OCI-LY1 (cell line): ENCODE measurements at regions not wholly inside any gene's neighbourhood (a gene's known extent, or its start where the extent isn't known, plus 50 kb on each side); places are given as distances from the start of the nearest gene placed in this dataset.

ENCODE experiments used
- H2AFZ ChIP-seq: fragments of 200-600 bp; sonication (generic), shearing (Covaris generic); 2 replicates; pipeline ENCODE4 v1.6.0; 2014; ENCODE audit warnings: antibody characterized with exemption, mild to moderate bottlenecking, low read length
- H3F3A ChIP-seq: fragments of 200-600 bp; sonication (generic), shearing (Covaris generic); 2 replicates; pipeline ENCODE4 v1.6.0; 2014; ENCODE audit warnings: mild to moderate bottlenecking, antibody characterized with exemption, low read length, moderate library complexity; ENCODE audit not compliant: insufficient read depth
- H3K27ac ChIP-seq: fragments of 200-600 bp; sonication (generic); 2 replicates; pipeline ENCODE4 v1.5.1; 2014; ENCODE audit warnings: low read length, mixed run types, mild to moderate bottlenecking, low read depth; ENCODE audit not compliant: poor library complexity, severe bottlenecking
- H3K27me3 ChIP-seq: fragments of 200-600 bp; sonication (generic); 2 replicates; pipeline ENCODE4 v1.6.0; 2014; ENCODE audit warnings: antibody characterized with exemption, mild to moderate bottlenecking, low read length, moderate library complexity; ENCODE audit not compliant: insufficient read depth
- H3K36me3 ChIP-seq: fragments of 200-600 bp; sonication (generic); 2 replicates; pipeline ENCODE4 v1.6.1; 2014; ENCODE audit warnings: mild to moderate bottlenecking, antibody characterized with exemption, low read length, moderate library complexity, mixed read lengths; ENCODE audit not compliant: insufficient read depth
- H3K4me1 ChIP-seq: fragments of 200-600 bp; sonication (generic); 2 replicates; pipeline ENCODE4 v1.5.1; 2014; ENCODE audit warnings: mild to moderate bottlenecking, low read length, moderate library complexity; ENCODE audit not compliant: insufficient read depth, severe bottlenecking
- H3K4me2 ChIP-seq: fragments of 200-600 bp; sonication (generic), shearing (Covaris generic); 2 replicates; pipeline ENCODE4 v1.6.1; 2014; ENCODE audit warnings: low read length
- H3K4me3 ChIP-seq: fragments of 200-600 bp; sonication (generic); 2 replicates; pipeline ENCODE4 v1.5.1; 2014; ENCODE audit warnings: low read length, low read depth, mild to moderate bottlenecking, mixed read lengths; ENCODE audit not compliant: poor library complexity, severe bottlenecking
- H3K79me2 ChIP-seq: fragments of 200-600 bp; shearing (Covaris generic); 2 replicates; pipeline ENCODE4 v1.6.1; 2016; ENCODE audit warnings: mixed run types, low read length, mixed read lengths; ENCODE audit not compliant: insufficient read depth
- H3K9ac ChIP-seq: fragments of 200-600 bp; sonication (generic), shearing (Covaris generic); 2 replicates; pipeline ENCODE4 v1.6.1; 2014; ENCODE audit warnings: mild to moderate bottlenecking, low read length, mixed read lengths
- H3K9me2 ChIP-seq: fragments of 200-600 bp; sonication (generic), shearing (Covaris generic); 2 replicates; pipeline ENCODE4 v1.6.1; 2014; ENCODE audit warnings: low read depth, mild to moderate bottlenecking, low read length, mixed read lengths
- H3K9me3 ChIP-seq: fragments of 200-600 bp; shearing (Covaris generic); 2 replicates; pipeline ENCODE4 v1.6.1; 2014; ENCODE audit warnings: low read length, mixed read lengths
- H4K20me1 ChIP-seq: fragments of 200-600 bp; sonication (generic), shearing (Covaris generic); 2 replicates; pipeline ENCODE4 v1.6.0; 2016; ENCODE audit warnings: mild to moderate bottlenecking, low read length; ENCODE audit not compliant: insufficient read depth
- EZH2 ChIP-seq: fragments of 200-600 bp; sonication (generic), shearing (Covaris generic); IDR thresholded peaks from 2 replicates; pipeline ENCODE4 v1.8.0; 2017; ENCODE audit warnings: borderline replicate concordance, mixed run types, mild to moderate bottlenecking, antibody characterized with exemption, low read length, moderate library complexity, mixed read lengths
- TF ChIP-seq, protein P1 (sequence below): fragments of 200-600 bp; sonication (generic), shearing (Covaris generic); IDR thresholded peaks from 2 replicates; pipeline ENCODE4 v1.5.1; 2017; ENCODE audit warnings: mild to moderate bottlenecking, antibody characterized with exemption, low read length, moderate library complexity, mixed read lengths

DNA sequence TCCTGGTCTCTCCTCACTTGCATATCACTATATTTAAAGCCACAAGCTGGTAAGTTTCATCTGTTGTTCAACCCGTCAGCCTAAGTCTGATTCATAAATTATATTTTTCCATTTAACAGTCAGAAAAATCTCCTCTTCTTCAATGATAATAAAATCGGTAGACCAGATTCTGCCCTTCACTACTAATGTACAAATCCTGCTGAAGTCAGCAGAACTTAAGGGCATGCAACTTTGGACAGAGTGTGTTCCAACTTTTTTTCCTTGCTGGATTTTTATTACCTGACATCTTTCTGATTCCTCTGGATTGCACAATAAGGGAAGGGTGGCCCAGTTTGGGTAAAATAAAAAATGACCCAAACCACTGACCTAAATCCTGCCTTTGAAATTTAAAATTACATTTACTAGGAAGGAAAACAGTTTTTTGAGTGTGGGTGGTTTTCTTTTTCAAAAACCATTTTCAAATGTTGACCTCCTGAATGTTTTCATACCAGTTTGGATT, 125.4 kb upstream of the DIO2 start:
- Histone ChIP-seq H3K27me3 (no peaks in the 10 kb centered on the region), H3K27ac (no peak overlapping the region), H3K9me3 (no peaks in the 10 kb centered on the region), H3K4me3 (no peak overlapping the region), H3K4me1 (no peaks in the 10 kb centered on the region), H3F3A (no peaks in the 10 kb centered on the region), H2AFZ (no peak overlapping the region), H4K20me1 (no peaks in the 10 kb centered on the region), H3K4me2 (no peak overlapping the region), H3K79me2 (no peaks in the 10 kb centered on the region), H3K9me2 (no peaks in the 10 kb centered on the region), H3K36me3 (no peaks in the 10 kb centered on the region), H3K9ac (no peak overlapping the region)
- TF ChIP-seq EZH2, result no peak
- TF ChIP-seq, protein P1, sequence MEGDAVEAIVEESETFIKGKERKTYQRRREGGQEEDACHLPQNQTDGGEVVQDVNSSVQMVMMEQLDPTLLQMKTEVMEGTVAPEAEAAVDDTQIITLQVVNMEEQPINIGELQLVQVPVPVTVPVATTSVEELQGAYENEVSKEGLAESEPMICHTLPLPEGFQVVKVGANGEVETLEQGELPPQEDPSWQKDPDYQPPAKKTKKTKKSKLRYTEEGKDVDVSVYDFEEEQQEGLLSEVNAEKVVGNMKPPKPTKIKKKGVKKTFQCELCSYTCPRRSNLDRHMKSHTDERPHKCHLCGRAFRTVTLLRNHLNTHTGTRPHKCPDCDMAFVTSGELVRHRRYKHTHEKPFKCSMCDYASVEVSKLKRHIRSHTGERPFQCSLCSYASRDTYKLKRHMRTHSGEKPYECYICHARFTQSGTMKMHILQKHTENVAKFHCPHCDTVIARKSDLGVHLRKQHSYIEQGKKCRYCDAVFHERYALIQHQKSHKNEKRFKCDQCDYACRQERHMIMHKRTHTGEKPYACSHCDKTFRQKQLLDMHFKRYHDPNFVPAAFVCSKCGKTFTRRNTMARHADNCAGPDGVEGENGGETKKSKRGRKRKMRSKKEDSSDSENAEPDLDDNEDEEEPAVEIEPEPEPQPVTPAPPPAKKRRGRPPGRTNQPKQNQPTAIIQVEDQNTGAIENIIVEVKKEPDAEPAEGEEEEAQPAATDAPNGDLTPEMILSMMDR, result no peak

DNA sequence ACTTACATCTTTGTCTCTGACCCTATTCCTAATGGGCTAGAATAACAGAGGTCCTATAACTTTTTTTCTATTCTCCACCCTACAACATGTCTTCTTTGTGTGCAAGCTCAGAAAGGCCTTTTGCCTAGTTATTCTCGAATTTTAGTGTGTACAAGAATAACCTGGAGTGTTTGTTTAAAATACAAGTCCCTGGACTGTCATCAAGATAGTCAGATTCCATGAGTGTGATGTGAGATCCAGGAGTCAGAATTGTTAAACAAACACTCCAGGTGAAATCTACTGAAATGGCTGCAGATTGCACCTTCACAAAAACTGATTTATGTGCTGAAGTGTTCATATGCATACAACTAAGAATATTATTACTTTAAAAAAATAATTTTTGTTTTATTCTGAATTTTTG, 114.4 kb upstream of the DIO2 start:
- Histone ChIP-seq H3K79me2 (no peaks in the 10 kb centered on the region), H3K9me3 (no peaks in the 10 kb centered on the region), H2AFZ (no peak overlapping the region), H3K4me2 (no peak overlapping the region), H3K9ac (no peak overlapping the region), H3K27me3 (no peaks in the 10 kb centered on the region), H3K9me2 (no peaks in the 10 kb centered on the region), H3K36me3 (no peaks in the 10 kb centered on the region), H3K4me3 (no peak overlapping the region), H3K27ac (no peak overlapping the region), H3F3A (no peaks in the 10 kb centered on the region), H4K20me1 (no peaks in the 10 kb centered on the region), H3K4me1 (no peaks in the 10 kb centered on the region)
- no peak for TF ChIP-seq EZH2
- TF ChIP-seq, protein P1, result no peak

DNA sequence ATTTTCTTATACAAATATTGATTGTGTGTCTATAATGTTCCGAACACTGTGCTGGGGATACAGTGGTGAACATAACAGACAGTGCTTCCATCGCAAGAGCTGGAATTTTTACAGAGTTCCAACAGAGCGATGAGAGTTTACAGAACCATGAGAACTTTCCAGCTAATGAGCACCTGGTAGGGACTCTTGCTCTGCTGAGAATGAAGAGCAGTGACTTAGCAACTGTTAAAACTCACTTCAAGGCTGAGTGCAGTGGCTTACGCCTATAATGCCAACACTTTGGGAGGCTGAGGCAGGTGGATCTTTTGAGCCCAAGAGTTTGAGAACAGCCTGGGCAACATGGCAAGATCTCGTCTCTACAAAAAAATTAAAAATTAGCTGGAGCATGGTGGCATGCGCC, 113.8 kb upstream of the DIO2 start:
- TF ChIP-seq, protein P1, result no peak
- no peak for TF ChIP-seq EZH2
- Histone ChIP-seq H4K20me1 (no peaks in the 10 kb centered on the region), H3K79me2 (no peaks in the 10 kb centered on the region), H3K9me3 (no peaks in the 10 kb centered on the region), H3K4me2 (no peak overlapping the region), H2AFZ (no peak overlapping the region), H3K4me1 (no peaks in the 10 kb centered on the region), H3K9me2 (no peaks in the 10 kb centered on the region), H3K36me3 (no peaks in the 10 kb centered on the region), H3K9ac (no peak overlapping the region), H3K4me3 (no peak overlapping the region), H3K27me3 (no peaks in the 10 kb centered on the region), H3F3A (no peaks in the 10 kb centered on the region), H3K27ac (no peak overlapping the region)
